Right lobe of liver (tissue), 4 donors: ENCODE measurements at regions not wholly inside any gene's neighbourhood (a gene's known extent, or its start where the extent isn't known, plus 50 kb on each side); places are given as distances from the start of the nearest gene placed in this dataset.

Experiments used
- POLR2A ChIP-seq: fragments of 450-650 bp; IDR thresholded peaks from one replicate; pipeline ENCODE4 v1.6.1; 2017; ENCODE audit warnings: antibody characterized with exemption, mild to moderate bottlenecking
- TF ChIP-seq, protein P1 (sequence below), 4 donors: fragments of 200-600 bp in 3 of 4; fragments of 450-650 bp in 1 of 4; IDR thresholded peaks; one replicate each; pipeline versions ENCODE4 v1.5.1 to v1.8.0; 2016 to 2022; ENCODE audit warnings: antibody characterized with exemption in 4 of 4, mild to moderate bottlenecking in 2 of 4
- donor health status: DM: no; HTN: no; CAD: no.
- donor health status: DM: no; HTN: no; CAD: no.
- donor health status: DM: no; HTN: yes; CAD: no.

DNA sequence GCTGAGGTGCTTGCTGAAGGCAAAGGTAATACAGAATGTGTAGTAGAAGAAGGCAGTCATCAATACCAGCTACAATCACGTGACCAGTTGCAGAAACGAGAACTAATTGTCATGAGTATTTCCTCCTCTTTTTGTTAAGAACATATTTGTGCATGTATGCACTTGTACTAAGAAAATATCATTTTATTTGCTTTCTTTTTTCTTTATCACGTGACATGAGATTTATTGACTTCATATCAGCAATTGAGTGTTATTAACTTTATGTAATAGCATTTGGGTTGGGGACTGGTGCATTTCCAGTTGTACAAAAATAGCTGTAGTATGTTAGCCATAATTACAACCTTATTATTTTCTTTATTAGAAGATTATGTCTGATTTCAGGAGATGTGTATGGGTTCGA lies 90.0 kb downstream of the MAGEE1 start:
- TF ChIP-seq, protein P1, sequence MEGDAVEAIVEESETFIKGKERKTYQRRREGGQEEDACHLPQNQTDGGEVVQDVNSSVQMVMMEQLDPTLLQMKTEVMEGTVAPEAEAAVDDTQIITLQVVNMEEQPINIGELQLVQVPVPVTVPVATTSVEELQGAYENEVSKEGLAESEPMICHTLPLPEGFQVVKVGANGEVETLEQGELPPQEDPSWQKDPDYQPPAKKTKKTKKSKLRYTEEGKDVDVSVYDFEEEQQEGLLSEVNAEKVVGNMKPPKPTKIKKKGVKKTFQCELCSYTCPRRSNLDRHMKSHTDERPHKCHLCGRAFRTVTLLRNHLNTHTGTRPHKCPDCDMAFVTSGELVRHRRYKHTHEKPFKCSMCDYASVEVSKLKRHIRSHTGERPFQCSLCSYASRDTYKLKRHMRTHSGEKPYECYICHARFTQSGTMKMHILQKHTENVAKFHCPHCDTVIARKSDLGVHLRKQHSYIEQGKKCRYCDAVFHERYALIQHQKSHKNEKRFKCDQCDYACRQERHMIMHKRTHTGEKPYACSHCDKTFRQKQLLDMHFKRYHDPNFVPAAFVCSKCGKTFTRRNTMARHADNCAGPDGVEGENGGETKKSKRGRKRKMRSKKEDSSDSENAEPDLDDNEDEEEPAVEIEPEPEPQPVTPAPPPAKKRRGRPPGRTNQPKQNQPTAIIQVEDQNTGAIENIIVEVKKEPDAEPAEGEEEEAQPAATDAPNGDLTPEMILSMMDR (IDR thresholded peaks at IDR 0.05) = no peak
- TF ChIP-seq POLR2A = no peak
